C4-2B (cell line): ENCODE measurements at regions not wholly inside any gene's neighbourhood (a gene's known extent, or its start where the extent isn't known, plus 50 kb on each side); places are given as distances from the start of the nearest gene placed in this dataset.

ENCODE experiments used
- CTCF ChIP-seq: fragments of 450-650 bp; conservative IDR thresholded peaks from 2 replicates; pipeline ENCODE4 v1.5.1; 2017; ENCODE audit warnings: mild to moderate bottlenecking
- ZFX ChIP-seq: fragments of 450-650 bp; IDR thresholded peaks from 2 replicates; pipeline ENCODE4 v1.6.1; 2017

DNA sequence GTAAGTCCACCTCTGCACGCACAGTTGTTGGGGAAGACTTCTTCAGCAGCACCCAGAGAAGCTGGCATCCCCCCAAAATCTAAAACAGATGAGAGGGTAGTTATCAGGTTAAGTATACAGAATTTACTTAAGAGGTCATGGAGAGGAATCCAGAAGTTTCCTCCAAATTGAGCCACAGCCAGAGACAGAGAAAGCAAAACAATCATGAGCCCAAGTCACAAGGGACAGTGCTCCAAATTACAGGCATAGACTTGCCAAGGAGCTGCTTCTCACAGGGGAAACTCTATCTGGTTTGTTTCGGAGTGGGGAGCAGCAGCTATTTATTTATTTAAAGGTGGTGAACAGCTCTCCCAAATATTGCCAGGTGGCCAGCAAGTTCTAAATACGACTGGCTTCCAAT is 308.4 kb downstream of the SKIDA1 start:
- TF ChIP-seq CTCF (no peak), ZFX (no peak)
